ENCODE measurements at regions not wholly inside any gene's neighbourhood (a gene's known extent, or its start where the extent isn't known, plus 50 kb on each side); places are given as distances from the start of the nearest gene placed in this dataset.
"Not testable (repeated sequence)": the region's sequence is repeated elsewhere in the genome, so short reads cannot be mapped to it uniquely, and the experiment has no call there.

- no peak for DNase-seq (ENCODE audit: low read depth)
These were observed 499.7 kb upstream of the RGS6 start for GRCh38 chr14:71432334-71433110.

- DNase-seq (ENCODE audit: low read depth): no peak
These were observed 498.9 kb upstream of the RGS6 start for GRCh38 chr14:71433303-71433702.

DNA sequence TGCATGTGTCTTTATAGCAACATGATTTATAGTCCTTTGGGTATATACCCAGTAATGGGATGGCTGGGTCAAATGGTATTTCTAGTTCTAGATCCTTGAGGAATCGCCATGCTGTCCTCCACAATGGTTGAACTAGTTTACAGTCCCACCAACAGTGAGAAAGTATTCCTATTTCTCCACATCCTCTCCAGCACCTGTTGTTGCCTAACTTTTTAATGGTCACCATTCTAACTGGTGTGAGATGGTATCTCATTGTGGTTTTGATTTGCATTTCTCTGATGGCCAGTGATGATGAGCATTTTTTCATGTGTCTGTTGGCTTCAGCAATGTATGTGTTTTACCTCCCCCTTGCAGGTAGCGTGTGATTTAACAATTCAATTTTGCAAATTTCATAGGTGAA lies 496.6 kb upstream of the RGS6 start:
- DNase-seq (ENCODE audit: low read depth): not testable (repeated sequence)

GRCh38 chr14:71437870-71438269 lies 494.4 kb upstream of the RGS6 start:
- no peak for DNase-seq (ENCODE audit: low read depth)

DNA sequence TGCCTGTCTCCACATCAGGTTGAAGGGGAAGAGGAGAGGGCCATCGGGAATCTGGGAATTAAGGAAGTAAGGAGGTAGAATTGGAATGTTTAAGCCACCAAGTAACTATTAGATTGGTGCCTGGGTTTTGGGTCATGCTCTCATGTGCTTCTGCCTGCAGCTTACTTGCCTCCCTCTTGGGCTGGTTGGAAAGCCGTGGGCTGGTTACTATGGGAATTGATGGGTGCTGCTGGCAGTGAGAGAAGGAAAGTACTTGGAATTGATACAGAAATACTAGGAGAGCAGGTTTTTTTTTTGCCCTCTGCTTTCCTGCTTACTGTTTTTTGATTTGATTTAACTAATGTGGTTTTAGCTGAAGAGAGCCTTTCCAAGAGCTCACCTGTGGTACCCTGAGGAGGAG lies 493.5 kb upstream of the RGS6 start:
- DNase-seq (ENCODE audit: low read depth): no peak

- DNase-seq (ENCODE audit: low read depth): no peak
These were observed 491.1 kb upstream of the RGS6 start for GRCh38 chr14:71441126-71441525.

- no peak for DNase-seq (ENCODE audit: low read depth)
These were observed 488.0 kb upstream of the RGS6 start for GRCh38 chr14:71444030-71444822.

GRCh38 chr14:71448431-71449315 lies 483.6 kb upstream of the RGS6 start:
- no peak for DNase-seq (ENCODE audit: low read depth)

DNA sequence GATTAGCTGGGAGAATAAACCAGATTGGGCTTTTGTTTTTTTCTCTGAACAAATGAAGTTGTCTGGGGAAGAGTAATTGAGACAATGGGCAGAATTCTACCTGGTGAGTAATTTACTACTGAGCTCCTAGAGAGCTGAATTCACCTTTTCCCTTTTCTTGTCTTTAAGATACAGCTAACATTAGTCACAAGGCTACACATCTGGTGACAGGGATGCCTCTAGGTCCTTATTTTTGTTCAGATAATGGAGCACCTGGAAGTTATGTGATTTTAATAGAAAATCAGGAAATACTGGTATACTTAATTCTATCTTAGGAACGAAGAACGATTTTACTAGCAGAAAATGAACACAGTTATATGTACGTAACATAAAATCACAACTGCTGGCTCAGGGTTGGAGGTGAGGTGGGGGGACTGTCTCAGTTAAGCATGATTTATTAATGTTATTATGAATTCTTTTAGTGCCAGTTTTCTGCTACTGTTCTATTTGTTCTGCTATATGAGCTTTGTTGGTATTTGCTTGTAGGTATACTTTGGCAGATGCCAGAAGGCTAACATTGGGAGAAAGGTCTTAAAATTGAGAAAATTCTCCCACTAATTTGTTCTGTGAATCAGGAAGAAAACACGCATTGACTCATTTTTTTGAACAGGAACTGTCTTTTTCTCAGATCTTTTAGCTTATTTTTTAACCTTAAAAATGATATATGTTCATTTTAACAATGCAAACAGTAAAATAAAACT lies 482.7 kb upstream of the RGS6 start:
- DNase-seq (ENCODE audit: low read depth): no peak

GRCh38 chr14:71451501-71451900 lies 480.7 kb upstream of the RGS6 start:
- no peak for DNase-seq (ENCODE audit: low read depth)

DNA sequence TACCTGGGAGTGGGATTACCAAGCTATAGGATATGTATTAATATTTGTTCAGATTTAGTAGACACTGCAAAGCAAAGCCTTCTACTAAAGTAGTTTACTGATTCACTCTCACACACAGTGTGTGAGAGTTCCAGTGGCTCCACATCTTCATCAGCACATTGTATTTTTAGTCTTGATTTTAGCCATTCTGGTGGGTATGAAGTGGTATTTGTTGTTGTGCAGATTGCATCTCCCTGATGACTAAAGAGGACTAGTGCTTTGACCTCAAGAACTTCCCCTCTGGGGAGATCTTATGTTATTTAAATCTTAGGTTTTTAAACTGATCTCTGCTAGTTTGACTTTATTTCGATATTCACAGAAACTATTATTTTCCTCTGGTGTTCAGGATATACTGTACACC lies 479.7 kb upstream of the RGS6 start:
- DNase-seq (ENCODE audit: low read depth): no peak

- no peak for DNase-seq (ENCODE audit: low read depth)
These were observed 479.2 kb upstream of the RGS6 start for GRCh38 chr14:71452987-71453386.

GRCh38 chr14:71454010-71454409 lies 478.2 kb upstream of the RGS6 start:
- DNase-seq (ENCODE audit: low read depth): no peak

DNA sequence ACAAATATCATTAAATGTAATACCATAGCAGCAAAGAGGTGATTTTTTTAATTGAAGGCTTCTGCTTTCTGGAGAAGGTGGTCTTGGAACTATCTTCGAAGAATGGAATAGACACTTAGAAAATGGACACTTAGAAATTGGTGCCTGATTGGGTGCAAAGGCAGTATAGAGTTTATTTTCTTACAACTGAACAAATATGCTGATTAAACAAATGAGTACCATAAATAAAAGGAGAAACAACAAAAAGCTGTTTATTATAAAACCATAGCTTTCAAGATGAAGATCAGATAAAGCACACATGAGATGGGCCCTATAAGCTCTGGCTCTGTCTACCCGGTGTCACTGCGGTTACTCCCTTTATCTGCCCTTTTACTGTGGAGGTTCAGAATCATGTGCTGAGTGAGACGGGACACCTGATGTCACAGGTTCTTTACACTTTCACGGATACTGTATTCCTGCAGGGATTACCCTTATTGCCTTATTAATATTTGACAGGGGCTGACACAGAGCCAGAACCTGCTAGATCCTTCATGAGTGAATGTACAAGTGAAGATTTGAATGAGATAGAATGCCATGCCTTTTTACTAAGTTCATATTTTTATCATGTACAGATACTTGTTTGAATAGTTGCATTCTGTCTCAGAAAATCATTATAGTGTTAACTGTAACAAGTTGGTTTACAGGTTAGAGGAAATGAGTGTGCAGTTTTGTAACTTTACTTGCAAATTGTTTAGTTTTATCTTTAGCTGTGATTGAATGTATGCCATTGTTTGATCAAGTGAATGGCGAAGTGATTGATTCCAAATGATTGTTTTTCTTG lies 477.5 kb upstream of the RGS6 start:
- DNase-seq (ENCODE audit: low read depth): no peak

DNA sequence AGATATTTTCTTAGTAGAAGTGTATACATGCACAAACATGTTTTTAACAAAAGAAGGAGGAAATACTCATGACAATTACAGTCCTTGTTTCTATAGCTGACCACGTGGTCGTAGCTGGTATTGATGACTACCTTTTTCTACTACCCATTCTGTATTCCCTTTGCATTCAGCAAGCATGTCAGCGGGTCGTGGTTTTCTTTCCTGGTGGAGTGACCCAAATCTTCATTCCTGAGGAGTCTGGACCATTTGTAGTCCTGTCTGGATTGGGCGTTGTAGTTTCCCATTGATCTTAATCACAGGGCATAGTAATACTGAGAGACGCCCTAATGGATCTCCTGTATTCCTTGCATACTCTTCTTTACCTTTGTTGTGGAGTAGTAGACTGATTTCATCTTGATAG lies 472.1 kb upstream of the RGS6 start:
- no peak for DNase-seq (ENCODE audit: low read depth)

DNA sequence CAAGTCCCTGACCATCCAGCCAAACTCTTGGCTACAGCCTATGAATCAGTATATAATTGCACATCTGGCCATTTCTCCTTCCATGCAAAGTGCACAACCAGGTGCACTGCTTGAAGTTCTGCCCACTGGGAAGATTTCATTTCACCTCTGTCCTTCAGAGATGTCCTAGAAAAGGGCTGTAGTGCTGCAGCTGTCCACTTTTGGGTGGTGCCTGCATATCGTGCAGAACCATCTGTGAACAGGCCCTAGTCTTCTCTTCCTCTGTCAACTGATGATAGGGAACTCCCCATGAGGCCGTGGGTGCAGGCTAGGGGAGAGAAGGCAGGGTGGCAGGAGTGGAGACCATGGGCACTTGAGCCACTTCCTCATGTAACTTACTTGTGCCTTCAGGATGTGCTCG lies 470.6 kb upstream of the RGS6 start:
- DNase-seq (ENCODE audit: low read depth): not testable (repeated sequence)

GRCh38 chr14:71463807-71464206 lies 468.4 kb upstream of the RGS6 start:
- DNase-seq (ENCODE audit: low read depth): no peak

GRCh38 chr14:71464840-71465239 lies 467.4 kb upstream of the RGS6 start:
- no peak for DNase-seq (ENCODE audit: low read depth)

GRCh38 chr14:71465316-71465715 lies 466.9 kb upstream of the RGS6 start:
- DNase-seq (ENCODE audit: low read depth): no peak

GRCh38 chr14:71466251-71466650 lies 466.0 kb upstream of the RGS6 start:
- no peak for DNase-seq (ENCODE audit: low read depth)

- DNase-seq (ENCODE audit: low read depth): no peak
These were observed 465.3 kb upstream of the RGS6 start for GRCh38 chr14:71466946-71467345.

All from stimulated activated CD8-positive, alpha-beta memory T cell treated with anti-CD3 and anti-CD28 coated beads, Interleukin-12 subunit alpha, Interleukin-12 subunit beta, amount 100 ng/mL, for 4 hours (primary cell).